NCI-H2227 (cell line): ENCODE measurements at regions not wholly inside any gene's neighbourhood (a gene's known extent, or its start where the extent isn't known, plus 50 kb on each side); places are given as distances from the start of the nearest gene placed in this dataset.

Experiments
- DNase-seq: peaks from one replicate; lab custom pipeline; 2025; ENCODE audit not compliant: unreplicated experiment; lab: John Stamatoyannopoulos, UW

DNA sequence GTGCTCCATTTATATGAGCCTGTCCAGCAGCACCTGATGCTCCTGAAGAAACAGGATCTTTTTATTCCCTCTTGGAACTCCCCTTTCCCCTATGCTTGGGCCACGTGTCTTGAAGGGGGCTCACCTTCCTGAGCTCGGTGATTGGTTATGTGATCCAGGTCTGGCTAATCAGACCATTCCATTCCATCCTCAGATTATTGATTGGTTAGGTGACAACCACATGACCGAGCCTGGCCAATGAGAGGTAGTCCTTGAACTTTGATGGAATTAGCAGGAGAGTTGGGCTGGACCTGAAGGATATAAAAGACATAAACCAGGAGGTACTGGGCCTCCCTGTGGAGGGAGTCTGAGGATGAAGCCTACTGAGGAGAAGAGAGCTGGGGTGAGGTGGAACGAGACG, 216.6 kb upstream of the LHX5 start:
- DNase-seq = no peak

DNA sequence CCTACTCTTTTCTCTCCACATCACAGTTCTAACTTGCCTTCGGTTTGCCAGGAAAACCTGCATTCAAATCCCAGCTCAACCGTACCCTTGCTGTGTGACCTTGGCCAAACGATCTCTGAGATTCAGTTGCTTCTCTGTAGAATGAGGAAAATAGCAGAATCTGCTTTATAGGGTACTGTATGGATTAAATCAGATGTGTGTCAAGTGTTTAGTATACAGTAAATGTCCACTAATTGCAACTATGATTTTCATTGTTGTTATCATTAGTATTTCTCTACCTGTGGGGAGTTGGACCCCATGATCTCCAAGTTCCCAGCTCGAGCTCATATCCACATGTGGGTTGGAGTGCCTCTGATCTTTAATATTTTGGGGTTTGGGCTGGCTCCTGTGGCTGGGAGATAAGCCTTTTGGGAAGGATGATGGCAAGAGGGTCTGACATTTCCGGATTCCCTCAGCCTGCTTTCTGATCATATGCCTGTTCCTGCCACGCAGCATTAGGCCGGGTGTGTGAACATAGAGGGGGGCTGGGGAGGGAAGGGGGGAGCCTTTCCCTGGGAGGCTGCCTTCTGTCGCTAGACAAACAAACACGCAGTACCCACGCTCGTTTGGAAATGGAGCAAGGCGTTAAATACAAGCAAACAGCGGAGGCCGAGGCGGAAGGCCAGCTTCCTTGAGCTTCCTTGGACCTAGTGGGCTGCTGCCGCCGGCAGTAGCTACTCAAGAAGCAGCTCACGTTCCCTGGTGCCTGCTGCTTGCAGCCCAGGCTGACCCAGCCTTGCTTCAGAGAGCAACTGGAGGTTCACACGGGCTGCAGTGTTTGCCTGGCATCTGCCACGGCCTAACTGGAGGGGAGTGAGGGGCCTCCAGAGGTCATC, 213.5 kb upstream of the LHX5 start:
- no peak for DNase-seq

DNA sequence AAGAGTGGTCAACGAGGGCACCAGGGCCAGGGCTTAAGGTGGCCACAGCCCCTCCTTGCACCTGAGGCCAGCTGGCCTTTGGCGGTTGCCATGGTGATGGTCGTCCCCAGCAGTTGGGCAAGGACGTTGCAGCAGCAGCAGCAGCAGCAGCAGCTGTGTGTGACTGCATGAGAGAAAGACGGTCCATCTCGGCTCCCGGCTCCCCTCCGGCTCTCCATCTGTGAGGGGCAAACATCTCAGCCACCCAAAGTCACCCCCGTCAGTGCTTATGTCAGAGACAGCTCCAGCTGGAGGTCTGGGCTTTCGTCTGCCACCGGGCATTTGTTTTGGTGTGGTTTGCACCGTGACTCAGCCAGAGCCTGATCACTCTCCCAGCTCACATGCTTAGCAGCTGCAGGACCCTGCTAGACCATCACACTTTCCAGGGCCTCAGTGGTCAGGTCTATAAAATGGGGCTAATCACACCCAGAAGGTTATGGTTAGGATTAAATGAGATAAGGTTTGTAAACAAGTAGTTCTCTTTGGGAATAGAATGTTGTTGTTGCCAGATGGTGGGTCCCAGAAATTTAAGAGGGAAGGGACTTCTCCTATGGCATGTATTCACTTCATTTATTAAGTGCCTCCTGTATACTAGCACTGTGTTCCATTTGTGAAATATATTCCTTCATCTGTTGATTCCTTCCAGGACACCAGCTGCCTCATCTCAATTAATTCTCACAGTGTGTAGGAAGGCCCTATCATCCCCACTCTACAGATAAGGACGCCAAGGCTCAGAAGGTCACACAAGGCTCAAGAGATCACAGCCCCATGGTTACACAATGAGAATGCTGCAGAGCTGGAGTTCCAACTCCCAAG, 212.6 kb upstream of the LHX5 start:
- peak; percentile 70 for DNase-seq

DNA sequence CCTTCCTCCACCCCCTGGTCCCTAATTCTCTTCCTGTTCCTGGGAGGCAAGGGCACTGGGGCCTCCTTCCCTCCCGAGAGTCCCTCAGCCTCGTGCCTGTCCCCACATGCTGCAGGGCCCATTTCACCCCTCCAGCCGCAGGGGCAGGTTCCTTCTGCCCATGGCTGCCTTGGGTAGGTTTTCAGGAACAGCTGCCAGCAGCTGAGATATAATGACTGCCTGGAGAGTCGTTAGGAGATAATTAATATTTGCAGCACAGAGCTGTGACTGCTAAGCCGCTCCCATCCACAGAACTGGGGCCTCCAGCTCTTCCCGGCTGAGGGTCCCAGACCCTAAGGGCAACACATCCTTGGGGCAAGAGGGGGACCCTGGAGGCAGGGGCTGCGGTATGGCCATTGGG, 211.9 kb upstream of the LHX5 start:
- peak; percentile 42 for DNase-seq

DNA sequence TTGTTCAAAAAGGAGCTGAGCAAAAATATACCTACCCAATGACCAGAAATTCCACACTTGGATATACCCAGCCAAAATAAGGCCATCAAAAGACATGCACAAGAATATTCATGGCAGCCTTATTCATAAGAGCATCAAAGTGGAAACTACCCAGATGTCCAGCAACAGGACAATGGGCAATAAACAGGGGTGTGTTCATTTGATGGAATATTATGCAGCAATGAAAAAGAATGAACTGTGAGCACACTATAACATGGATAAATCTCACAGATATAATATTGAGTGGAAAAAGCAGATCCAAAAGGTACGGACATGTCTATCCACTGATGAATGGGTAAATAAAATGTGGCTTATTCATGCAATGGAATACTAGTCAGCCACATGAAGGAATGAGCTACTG, 209.2 kb upstream of the LHX5 start:
- DNase-seq = no peak

DNA sequence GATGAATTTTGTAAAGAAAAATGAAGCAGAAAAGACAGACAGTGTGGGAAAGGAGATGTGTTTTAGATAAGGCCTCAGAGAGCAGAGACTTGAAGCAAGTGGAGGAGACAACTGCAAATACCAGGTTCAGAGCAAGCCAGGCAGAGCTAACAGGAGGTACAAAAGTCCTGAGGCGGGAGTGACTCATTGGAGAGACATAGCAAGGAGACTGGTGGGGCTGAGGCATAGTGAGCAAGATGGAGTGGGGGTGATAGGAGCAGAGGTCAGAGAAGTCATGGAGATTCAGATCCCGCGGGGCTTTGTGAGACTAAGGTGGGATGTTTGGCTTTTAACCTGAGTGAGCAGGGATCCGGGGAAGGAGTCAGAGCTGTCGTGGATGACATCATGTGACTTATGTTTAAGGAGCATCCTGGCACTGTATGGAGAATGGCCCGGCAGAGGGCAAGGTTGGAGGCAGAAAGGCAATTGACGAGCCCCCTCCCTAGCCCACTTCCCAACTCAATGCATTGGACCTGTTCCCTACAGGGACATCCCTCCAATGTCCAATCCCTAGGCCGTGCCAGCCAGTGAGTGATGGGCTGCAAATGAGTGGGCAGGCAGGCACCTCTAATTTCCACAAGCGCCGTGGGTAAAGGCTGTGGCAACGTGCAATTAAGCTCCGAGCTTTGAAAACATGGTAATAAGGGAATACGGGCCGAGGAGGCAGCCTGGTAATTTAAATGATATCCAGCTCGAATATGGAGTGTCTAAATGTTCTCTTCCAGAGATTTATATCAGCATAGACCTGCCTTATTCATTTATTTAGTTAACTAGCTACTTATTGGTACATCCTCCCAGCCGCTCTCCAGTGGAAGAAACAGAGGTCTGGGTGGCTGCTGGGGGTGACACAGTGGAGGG, 206.8 kb upstream of the LHX5 start:
- no peak for DNase-seq

DNA sequence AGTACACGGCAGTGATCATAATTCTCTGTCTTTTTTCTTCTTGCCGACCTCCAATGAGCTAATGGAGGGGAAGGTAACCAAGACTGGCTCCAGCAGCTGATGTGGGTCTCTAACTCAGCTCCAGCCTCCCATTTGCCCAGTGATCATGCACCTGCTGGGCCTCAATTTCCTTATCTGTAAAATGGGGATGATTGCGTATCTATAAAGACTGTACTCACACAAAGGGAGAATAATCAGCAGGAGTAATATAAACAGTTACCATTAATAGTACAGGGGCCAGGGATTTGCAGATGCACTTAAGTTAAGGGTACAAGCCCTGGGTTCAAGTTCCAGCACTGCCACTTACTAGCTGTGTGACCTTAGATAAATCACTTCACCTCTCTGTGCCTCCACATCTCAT, 204.9 kb upstream of the LHX5 start:
- DNase-seq = no peak

DNA sequence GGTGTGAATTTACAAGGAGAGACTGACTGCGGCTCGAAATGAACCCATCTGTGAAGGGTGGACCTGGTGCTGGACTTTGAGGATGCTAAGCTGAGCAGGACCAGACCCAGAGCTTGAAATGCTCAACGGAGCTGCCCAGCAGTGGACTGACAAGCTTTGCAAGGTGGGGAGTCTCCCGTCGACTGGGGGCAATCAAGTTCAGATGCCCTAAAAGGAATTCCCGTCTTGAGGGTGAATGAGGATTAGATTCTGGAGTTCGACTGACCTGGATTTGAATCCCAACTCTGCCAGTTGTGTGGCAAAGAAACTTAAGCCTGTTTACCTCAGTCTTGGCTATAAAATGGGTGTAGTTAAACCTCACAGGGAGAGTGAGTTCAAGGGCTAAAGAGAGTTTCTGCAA, 204.4 kb upstream of the LHX5 start:
- DNase-seq = no peak

DNA sequence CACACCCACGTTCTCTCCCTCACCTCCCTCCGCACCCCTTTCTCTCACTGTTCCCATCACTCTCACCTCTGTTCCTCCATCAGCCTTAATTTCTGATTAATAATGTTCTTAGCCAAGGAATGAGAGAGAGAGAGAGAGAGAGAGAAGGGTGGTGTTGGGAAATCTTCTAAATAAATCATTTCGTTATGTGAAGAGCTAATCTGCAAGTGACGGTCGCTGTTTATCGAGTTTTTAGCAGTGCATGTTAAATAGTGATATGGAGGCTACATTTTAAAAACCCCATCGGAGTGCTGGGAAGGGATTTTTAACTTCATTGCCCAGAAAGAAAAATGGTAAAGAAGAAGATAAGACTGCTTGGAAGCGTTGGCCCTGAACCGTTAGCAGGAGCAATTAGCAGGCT, 203.3 kb upstream of the LHX5 start:
- no peak for DNase-seq

DNA sequence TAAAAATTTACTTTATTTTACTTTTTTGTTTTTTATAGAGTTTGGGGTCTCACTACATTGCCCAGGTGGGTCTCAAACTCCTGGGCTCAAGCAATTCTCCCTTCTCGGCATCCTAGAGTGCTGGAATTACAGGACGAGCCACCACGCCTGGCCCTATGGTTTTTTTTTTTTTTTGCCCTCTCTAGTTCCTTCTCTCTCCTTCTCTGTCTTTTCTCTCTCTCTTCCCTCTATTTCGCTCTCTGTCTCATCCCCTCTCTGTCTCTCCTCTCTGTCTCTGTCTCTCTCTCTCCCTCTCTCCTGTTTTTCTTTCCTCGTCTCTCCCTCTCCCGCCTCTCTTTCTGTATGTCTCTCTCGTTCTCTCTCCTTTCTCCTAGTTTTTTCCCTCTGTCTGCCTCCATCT, 202.6 kb upstream of the LHX5 start:
- DNase-seq = no peak

DNA sequence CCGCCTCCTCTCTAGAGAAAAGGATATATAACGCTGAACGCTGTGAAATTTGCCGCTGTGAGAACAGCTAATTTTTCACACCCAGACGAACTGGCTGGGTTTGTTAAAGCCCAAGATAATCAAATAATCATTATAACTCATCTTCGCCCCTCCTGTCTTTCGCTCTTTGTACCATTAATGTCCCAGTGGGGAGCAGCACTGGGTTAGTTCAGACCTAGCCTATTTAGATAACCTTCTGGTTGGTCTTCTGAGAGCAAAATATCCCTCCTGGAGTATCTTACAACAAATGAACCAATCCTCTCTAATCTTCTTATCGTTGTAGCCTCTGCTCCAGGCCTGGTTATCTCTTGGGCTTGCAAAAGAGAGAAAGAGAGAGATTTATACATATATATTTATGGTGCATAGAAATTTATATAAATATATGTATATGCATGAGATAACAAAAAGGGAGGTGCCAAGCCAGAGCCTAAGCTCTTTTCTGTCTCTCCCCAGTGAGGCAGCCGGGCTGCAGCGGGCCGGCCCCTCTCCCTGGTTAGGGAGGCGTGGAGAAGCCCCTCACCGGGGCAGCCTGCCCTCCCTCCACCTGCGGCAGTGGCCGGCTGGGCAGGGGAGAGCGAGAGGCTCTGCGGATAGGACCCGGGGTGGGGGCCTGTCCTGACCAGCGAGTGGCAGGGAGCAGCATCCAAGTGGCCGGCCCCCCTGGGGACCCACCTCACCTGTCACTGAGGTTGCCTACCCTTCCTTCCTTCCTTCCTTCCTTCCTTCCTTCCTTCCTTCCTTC, 202.0 kb upstream of the LHX5 start:
- DNase-seq = no peak

DNA sequence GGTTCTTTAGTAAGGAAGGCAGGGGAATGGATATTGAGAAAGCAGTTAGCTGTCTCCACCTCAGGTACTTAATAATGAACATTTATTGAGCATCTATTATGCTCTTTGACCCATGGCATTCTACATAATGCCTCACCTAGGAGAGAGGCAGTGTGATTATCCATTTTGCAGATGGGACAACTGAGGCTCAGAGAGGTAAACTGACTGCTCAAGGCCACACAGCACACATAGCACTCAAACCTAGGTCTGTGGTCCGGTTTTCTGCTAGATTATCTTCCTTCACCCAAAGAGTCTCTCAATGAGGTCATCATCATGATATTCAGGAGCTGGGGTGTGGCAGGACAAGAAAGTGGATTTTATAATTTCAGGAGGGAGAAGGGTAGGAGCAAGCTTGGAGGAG, 199.1 kb upstream of the LHX5 start:
- DNase-seq = no peak

DNA sequence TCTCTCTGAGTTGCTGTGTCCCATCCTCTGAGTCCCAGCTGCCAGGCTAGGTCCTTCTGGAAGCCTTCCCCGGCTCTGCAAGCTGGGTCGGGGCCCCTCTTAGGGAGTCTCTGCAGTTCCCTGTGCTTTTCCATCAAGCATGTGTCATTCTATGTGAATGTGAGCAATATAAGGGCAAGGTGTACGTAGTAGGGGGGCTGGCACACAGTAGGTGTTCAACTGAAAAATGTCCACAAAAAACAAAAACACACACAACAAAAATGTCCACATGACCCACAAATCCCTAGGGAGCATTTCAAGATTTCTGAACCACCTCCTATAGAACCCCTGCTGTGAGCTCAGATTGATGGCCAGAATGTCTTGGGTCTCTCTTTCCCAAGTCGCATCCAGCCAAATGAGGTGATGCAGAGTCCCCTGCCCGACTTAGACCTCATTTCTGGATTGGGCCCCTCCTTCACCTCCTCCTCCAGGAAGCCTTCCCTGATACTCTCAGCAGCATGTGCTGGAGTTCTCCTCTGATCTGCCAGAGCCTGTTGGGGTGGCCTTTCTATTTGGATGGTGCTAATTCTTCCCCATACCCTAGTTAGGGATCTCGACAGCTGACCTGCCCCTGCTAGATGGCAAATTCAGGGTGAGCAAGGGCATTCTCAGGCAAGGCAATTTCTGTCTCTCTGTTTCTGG, 196.1 kb upstream of the LHX5 start:
- no peak for DNase-seq

DNA sequence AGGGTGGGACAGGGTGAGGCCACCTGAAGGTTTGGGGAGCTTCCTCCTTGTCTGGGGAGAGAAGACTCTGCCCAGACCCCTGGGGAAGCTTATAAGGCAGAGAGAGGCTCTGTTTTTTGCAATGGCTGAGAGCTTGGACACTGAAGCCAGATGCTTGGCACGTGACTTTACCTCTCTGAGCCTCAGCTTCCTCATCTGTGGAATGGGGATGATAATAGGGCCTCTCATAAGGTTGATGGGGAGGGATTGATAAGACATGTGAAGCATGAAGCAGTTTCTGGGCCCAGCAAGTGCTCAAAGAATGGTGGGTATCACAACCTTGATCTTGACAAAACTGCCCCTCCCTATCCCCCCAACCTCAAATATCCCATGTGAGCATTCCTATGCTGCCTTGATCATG, 195.4 kb upstream of the LHX5 start:
- no peak for DNase-seq

DNA sequence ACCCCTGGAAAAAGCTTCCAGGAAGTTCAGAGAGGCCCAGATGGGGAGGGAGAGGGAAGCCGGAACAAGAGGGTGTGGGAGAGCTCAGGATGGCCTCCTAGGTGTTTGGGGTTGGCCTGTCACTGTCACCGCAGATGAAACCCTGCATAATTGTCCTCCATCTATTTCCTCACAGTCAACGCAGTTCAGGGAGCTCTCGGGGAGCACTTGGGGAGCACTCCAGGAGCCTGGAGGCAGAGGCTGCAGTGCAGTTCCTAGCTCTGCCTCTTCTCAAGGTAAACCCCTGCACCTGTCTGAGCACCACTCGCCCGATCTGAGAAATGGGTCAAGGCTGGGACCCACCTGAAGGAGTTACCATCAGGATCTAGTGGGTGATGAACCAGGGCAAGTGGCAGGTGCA, 194.6 kb upstream of the LHX5 start:
- no peak for DNase-seq

DNA sequence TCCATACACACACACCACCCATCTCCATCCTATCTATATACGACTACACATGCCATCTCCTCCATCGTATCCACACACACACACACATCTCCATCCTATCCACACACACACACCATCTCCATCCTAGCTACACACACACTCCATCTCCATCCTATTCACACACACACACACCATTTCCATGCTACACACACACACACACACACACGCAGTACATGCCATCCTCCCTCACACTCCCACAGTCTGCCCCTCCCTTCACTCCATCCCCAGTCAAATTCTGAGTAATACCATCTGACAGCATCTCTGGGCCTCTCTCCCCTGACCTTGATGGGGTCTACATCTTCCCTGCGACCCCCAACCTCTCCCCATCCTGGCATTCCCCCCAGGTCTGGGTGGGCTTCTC, 193.8 kb upstream of the LHX5 start:
- no peak for DNase-seq

DNA sequence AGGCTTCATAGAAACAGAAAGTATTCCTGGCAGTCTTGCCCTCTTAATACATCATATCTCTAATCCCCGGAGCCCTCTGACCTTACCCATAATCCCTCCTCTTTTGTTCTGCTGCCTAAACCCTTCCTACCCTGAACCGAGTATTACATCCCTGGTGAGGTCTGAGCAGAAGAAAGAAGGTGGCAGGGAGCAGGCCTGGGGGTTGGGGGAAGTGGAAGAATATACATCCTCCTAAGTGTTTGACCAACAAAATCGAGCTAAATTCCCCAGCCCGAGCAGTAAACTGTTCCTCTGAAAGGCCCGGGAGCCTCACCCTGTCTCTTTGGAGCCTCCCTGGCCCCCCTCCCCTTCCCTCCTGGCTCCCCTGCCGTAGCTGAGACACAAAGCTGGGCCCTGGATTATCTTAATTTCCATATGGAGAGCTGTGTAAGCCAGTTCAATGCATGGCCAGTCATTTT, 192.6 kb upstream of the LHX5 start:
- DNase-seq = peak; percentile 36

DNA sequence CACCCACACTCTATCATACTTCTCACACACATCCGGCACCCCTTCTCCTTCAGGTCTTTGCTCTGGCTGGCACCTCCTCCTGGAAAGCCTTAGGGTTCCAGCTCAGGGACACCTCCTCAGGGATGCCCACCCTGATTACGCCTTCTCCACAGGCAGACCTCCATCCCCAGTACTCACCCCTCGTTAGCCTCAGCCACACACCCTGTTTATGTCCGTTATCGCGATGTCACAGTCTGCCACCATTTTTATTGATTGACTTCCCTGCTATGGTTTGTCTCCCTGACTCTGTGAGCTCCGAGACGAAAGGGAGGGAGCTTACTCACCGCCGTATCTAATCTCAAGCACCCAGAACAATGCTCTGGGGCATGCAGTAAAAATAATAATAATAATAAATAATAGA, 191.7 kb upstream of the LHX5 start:
- DNase-seq = no peak

DNA sequence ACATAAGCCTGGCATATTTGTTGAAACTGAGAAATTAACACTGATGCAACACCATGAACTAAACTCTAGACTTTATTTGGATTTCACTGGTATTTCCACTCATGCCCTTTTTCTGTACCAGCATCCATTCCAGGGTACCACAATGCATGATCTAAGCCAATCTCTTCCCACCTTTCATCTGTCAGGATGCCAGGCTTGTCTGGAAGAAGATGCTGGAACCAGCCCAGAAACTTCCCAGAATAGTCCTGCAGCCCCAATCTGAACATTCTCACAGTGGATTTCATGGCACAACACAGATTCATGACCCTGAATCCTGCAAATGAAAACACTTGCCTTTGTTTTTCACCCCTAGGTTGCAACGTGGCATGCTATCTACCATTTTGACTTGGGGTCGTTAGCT, 189.3 kb upstream of the LHX5 start:
- DNase-seq = no peak

DNA sequence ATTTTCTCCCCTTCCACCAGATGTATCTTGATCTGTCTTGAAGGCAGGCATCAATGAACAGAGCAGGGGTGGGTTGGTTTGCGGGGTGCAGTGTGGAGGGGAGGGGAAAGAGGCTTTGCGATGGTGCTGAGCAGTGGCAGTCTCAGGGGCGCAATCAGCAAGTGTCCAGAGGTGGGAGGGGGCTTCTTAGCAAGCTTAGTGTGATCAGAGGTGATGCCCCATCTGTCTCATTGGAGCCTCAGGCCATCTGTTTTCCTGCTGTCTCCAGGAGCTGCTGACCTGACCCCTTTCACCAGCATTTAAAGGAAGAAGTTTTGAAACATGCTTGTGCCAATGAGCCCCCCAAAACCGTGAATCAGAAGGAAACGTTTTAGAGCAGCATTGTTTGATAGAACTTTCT, 187.7 kb upstream of the LHX5 start:
- DNase-seq = no peak
